HG02884 (cell line): ENCODE measurements at regions not wholly inside any gene's neighbourhood (a gene's known extent, or its start where the extent isn't known, plus 50 kb on each side); places are given as distances from the start of the nearest gene placed in this dataset.

ENCODE experiments used
- ATAC-seq: cut with Tn5 transposase; IDR thresholded peaks from one replicate; pipeline ENCODE4 v1.9.1; 2021; ENCODE audit warnings: mild to moderate bottlenecking, moderate library complexity; ENCODE audit not compliant: unreplicated experiment

DNA sequence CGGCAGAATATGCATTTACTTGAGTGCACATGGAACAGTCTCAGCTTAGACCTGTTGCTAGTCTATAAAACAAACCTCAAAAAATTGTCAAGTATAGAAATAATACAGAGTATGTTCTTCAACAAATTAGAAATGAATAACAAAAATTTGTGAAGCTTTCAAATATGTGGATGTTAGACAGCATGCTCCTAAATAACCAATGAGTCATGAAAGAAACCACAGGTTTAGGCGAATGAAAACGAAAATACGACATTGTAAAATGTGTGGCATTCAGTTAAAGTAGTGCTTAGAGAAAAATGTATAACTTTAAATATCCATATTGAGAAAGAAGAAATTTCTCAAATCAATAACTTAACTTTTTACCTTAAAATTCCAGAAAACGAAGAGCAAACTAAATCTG, 760.0 kb upstream of the SORCS1 start:
- no peak for ATAC-seq

DNA sequence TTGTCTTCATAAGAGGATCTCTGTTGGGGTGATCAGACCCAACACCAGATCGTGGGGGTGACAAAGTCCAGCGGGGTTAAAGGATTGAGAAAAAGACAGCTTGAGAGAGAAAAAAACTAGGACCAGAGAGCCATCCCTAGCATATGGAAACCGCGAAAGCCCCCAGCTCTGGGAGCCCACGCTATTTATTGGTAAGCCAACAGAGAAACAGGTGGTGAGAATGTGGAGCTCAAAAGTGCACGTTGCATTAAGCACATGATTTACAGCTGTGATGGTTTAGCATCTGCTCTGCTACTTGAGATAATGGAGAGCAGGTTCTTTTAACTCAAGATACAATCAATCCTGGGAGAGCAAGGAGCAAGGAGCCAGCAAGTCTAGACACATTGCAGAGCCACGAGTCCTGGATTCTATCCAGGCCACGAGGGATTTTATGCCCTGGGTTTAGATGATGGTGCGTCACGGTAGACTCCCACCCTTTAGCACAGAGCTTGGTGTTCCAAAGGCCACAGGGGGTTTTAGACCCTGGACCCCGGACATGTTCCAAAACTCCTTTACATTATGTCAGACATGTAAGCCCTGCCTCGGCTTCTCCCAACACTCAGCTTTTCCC, 755.2 kb upstream of the SORCS1 start:
- ATAC-seq = no peak

DNA sequence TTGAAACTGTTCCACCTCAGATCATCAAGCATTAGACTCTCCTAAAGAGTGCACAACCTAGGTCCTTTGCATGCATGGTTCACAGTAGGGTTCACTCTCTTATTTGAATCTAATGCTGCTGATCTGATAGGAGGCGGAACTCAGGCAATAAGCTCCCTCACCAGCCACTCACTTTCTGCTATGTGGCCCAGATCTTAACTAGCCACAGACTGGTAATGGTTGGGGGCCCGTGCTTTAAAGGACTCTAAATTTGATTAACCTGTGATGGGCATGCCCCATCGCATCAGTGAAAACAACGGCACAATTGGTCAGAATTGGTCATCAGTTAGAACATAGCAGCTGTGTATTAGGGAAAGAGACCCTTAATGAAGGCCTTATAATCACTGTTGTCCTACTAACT, 753.7 kb upstream of the SORCS1 start:
- ATAC-seq = no peak

DNA sequence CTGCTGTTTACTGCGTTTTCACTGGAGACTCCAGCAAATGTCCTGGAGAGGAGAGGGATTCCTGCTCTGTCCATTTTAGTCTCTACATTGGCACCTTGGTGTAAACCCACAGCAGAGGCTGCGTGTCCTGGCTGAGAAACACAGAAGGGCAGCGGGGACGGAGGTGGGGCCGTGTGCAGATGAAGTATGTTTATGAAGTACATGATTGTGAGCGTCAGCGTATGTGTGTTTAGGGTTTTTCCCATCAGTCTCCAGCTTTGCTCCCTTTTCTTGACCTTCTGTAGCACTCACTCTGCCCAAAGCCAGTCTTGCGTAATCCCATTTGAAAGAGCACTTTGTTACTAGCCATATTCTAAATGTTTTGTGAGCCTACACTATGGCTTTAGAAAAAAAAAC, 750.7 kb upstream of the SORCS1 start:
- no peak for ATAC-seq

DNA sequence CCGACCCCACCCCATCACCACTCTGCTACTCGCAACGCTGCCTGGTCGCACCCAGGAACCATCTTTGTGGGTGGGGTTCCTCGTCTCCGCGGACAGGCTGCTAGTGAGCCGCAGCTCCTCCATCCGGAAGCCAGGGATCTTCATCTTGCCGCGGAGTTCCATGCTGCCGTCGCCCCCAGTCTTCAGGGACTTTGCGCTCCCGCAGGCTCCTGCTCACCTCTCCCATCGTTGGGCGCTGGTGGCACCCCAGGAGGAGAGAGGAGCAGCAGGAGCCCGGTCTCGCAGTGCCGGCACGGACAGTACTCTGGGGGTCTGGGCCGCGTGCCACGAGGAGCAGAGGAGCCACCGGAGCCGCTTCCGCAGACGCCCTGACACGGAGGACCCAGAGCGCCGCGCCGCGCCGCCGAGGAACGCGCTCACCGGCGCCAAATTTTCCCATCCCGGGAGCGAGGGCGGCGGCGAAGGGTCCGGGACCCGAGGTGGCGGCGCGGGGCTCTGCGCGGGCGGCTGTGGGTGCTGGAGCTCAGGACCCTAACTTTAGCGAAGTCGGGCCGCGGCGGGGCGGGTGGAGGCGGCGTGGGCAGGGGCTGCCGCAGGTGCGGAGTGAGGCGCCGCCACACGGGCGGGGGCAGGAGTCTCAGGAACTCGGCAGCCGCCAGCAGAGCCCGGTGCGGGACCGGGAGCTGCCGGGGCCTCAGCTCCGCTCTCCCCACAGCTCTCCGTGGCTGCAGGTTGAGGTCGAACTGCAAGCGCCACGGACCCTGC, 750.1 kb upstream of the SORCS1 start:
- no peak for ATAC-seq

DNA sequence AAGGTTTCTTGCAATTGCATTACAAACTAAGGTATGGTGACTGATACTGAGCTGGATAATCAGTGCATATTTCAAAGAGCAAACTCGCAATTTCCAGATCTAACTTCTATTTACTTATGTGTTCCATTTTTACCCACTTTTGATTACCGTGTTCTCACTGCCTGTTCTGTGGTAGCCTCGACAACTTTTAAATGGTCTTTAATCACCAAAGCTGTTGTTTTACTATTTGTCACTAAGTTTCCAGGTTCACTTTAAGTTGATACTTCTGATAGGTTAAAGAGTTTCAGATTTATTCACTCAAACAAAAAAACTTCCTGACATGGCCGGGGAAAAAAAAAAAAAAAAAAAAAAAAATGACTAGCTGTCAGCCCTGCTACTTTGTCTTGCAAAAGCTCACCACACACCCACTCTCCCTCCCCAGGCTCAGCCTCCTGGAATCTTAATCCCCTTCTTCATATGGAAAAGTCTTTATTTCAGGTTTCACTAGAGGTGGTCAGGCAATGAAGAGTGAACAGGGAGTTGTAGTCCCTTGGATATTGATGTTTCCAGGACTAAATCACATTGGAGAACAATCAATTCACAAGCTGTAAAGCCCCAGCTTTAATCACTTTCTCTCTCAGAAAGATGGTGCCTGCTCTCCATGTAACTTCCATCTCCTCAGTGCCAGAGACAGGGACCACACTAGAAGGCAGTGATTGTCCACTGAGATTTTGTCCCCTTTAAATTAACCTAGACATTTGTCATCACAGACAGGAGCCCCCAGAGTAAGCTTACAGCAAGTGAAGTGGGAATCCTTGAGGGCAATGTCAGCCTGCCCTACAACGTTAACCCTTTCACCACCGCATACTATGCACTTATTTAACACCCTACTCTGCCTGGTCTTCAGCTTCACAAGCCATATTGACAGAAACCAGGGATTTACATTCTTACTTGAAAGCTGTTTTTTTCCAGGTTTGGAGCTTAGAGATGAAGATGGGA, 749.1 kb upstream of the SORCS1 start:
- no peak for ATAC-seq

DNA sequence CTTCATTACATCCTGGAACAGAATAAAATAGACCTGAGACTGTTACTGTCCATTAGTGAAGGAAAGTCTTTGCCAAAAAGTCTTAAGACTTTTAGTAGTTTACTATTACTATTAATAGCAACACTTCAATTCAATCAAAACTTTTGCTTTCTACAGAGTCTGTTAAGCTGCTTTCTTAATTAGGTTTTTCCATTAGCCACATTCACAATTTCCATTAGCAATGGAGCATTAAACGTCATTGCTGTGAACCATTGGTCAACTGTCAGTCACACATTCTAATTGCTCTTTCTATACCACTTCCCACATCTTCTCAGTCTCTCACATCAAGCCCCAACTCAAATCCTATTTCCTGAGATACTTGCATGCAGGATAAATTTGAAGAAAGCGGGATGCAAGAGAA, 736.6 kb upstream of the SORCS1 start:
- no peak for ATAC-seq

DNA sequence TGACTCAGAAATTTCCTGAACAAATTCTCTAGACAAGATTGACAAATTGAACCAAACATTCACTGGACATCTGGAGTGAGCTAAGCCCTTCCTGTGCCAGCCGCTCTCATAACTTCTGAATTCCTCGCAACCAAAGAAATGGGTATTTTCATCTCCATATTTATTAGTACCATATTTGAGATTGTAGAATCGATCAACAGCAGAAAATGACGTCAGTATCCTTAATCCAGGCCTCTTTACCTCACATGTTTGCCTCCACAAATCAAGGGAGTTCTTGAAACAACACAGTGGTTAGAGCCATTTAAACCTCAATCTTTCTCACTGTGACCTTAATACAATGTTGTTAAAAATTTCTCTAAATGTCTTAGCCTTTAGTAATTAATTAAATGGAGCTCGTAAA, 735.6 kb upstream of the SORCS1 start:
- no peak for ATAC-seq

DNA sequence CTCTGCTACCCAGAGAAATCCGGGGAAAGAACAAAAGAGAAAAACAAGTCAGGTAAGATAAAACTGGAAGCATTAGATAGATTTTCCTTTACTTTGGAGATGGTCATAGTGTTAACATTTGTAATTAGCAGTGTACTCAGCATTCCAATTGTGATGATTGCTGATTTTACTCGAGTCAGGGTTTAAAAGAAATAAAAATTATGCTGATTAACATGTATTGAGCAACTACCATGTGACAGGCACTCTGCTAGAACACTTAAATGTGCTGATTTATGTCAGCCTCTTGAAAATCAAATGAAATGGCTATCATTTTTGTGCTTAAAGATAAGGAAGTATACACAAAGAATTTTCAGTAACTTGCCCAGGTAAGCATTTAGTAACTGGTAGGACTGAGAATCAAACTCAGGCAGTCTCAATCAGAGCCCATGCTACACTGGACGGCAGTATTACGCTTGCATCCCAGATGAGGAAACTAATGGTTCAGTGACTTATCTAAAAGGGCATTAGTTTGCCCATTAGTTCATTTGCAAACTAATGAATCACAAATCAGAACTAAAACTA, 735.1 kb upstream of the SORCS1 start:
- ATAC-seq = no peak

DNA sequence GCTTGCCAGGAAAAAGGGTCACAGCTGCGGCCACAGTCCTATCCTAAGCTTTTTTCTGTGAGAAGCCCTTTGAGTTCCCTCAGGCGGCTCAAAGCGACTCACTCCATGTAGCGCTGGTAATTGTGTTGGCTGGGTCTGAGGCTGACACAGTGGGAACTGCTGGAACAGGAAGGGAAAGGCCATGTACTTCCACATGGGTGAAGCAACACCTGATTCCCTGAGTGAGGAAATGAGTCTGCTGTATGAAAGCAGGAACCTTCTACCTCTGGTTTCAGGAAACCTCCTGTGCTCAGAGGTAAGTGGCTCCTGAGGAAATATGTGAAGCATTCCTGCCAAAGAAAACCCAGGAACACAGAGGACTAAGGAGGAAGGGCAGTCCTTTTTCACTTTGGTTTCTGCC, 734.6 kb upstream of the SORCS1 start:
- no peak for ATAC-seq

DNA sequence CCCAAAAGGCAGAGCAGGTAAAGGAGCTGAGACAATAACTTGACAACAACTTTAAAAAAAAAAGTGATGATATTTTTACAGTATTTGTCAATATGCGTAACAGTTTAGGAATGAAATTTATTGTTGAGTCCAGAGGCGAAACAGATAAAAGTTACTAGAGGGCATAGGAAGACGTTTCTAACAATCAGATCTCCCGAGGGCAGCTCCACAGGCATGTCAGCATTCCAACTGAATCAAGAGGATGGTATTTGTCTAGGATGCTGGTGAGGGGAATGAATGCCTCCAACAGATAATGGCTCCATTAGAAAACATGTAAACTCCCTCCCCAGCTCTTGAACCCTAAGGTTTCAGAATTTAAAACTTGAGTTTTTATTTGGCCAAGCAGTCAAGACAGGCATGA, 733.9 kb upstream of the SORCS1 start:
- ATAC-seq = no peak

DNA sequence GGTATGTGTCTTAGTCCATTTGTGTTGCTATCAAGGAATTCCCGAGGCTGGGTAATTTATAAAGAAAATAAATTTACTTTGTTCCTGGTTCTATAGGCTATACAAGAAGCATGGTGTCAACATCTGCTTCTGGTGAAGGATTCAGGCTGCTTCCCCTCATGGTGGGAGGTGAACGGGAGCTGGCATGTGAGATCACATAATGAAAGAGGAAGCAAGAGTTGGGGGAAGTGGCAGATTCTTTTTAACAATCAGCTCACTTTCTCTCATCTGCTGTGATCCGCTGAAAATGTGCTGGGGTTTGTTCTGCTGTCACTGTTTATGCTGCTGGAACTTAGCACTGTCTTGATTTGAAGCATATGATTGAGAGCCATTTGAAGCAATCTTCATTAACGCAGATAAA, 730.0 kb upstream of the SORCS1 start:
- no peak for ATAC-seq

DNA sequence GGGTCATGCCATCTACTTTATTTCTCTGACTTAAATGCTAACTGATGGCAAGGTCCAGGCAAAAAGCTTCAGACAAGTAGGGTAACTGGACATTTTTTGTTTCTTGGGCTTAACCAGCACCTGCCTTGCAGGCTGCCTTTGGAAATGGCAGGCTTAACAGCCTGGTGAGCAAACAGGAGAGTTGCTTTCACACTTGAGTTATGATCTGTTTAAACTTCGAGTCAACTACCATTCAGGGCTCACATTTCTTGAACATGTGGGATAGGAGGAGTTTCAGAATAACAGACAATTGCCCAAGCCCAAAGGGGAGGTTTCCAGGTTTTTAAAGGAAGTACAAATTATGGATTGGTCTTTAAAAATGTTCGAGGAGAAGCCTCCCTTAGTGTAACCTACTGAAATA, 724.6 kb upstream of the SORCS1 start:
- no peak for ATAC-seq

DNA sequence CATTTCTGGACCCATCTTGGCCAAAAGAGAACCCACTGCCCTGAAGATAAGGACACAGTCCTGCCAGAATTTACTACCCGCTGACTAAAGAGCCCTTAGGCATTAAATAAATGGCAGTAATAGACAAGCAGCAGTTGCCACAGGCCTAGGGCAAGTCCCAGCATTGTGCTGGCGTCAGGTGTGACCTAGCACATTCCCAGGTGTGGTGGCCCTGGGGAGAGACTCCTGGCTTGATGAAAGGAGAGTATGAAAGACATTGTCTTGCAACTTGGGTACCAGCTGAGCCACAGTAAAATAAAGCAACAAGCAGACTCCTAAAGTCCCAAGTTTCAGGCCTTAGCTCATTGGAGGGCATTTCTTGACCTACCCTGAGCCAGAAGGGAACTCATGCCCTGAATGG, 715.7 kb upstream of the SORCS1 start:
- ATAC-seq = no peak

DNA sequence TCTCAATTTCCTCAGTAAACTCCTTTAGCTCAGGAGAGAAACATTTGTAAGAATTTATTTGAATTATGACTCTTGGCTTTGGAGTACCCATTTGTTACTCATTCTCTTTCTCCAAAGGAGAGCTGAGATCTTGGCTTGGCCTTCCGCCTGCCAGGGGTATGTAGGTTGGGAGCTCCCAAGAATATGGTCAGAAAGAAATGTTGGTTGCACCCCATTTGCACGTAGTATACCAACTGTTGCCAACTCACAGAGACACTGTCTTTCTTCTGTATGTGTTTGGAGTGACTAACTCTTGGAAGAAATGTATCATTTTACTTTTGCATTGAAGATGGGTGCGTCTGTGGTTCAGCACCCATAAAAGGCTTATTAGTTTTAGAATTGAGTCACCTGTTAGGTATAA, 708.5 kb upstream of the SORCS1 start:
- ATAC-seq = no peak

DNA sequence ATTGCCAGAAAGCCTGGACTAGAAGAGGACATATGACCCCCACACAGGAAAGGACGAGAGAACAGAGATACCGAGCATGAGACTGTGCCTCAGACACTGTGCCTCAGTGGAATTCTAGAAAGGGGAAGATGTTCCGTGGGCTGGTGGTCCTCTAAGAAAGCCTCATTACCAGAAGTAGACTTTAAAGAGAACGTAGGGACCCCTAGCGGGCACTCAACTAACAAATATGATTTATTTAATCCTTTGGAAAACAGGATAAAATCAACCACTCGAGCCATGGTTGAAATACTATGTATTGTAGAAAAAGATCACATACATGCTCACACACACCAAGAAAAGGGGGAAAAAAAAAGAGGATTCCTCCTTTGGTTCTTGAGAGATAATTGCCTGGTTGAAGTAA, 701.2 kb upstream of the SORCS1 start:
- no peak for ATAC-seq

DNA sequence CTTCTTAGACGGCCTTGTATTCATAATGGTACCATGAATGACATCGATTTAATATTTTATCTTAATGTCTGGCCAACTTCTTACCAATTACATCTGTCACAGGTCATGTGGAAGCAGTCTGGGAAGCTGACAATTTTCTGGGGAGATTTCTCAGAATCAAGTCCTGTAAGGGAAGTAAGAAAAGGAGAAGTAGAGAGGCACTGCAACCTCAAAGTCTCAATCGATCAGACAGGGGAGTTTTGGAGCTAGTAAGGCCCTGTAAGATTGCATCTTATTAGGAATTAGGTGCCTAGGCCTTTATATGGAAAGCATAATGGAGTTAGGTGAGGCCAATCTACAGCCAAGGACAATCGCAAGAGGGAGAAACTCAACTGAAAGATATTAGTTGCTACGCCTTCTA, 694.6 kb upstream of the SORCS1 start:
- ATAC-seq = no peak

DNA sequence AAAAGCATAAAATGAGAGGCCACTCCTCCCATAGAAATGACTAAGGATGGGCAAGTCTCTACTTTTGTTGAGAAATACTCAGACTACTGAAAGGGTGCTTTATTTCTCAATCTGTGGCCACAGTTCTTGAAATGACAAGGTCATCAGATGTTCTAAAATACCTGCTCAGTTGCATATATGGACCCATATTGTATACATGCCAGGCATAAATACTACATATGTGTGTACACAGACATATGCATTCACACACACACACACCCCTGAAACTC, 691.5 kb upstream of the SORCS1 start:
- no peak for ATAC-seq

DNA sequence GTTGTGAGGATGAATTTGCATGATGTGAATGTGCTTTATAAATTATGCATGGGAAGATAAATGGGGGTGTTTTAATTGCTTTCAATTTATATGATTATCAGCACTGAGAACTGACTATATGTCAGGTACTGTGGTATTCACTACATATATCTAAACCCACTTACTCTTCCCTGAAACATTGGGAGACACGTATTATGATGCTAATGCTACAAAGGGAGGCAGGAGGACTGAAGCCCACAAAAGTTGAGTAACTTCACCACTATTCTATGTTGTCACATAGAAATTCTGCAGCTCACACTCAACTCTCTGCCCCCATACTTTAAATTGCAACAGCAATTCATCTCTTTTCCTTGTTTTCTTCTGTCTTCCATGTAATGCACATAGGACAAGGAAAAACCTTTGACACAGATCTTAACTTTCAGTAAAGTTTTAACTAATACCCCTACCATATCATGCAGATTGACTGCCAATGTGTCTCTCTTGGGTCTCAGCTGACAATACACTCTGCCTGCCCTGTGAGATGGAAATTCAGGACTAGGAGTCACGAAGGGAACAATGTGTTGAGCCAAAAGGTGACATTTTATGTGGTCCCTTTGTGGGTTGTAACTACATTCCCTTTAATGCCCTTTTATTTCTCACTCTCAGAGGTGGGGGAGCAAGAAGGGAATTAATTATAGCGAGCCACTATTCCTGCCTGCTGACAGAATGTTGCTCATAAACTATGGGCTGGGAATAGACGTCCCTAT, 691.0 kb upstream of the SORCS1 start:
- ATAC-seq = no peak

DNA sequence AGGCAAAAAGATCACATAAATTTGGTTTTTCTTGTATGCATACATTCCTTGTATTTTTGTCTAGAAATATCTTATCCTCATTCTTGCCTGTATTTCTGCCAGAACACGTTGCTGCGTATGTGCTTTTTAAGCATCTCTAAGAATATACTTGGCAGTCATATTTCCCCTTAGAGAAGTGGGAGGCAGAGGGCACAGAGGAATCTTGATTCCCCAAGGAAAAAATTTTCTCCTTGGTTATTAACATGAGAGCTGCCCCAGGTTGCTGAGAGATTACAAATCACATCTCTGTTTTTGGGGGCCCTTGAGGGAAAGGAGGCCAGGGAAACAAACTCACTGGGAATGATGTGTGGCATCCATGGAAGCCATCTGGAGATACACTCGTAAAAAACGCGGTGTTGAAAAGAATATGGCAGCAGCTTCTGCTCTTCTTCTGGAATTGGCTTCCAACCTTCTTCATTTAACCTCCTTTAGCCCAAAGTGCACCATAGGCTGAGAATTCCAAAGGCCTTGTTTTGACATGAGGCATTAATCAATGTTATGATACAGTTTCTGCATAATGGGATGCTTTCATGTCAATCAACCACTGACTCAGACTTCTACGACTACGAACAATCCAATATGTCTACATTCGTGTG, 684.3 kb upstream of the SORCS1 start:
- no peak for ATAC-seq

DNA sequence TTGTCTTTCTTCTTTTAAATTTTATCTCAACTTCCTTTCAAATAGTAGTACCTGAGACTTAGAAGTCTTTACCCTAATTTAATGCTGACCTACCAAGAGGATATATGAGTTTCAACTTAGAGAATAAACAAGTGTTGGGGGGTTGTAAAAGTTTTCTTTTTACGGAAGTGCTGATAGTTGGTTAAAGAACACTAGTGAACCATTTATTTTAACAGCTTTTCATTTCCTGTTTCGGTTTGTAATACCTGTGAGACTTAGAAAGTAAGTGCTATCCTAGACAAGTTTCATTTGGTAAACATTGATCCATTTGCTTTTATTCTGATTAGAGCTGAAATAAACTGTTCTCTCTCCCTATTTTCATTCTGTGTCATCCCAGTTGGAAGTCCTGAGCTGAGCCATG, 683.1 kb upstream of the SORCS1 start:
- ATAC-seq = no peak
